ENCODE measurements at regions not wholly inside any gene's neighbourhood (a gene's known extent, or its start where the extent isn't known, plus 50 kb on each side); places are given as distances from the start of the nearest gene placed in this dataset.

- TF ChIP-seq CTCF (conservative IDR thresholded peaks at IDR 0.05; ENCODE audit: low read depth, low read length) = no peak
- TF ChIP-seq MAFK (IDR thresholded peaks at IDR 0.05; ENCODE audit: low read depth, low read length) = no peak
- no peak for TF ChIP-seq RFX5 (IDR thresholded peaks at IDR 0.05; ENCODE audit: low read depth, low read length)
- no peak for TF ChIP-seq FOS (IDR thresholded peaks at IDR 0.05; ENCODE audit: low read depth, low read length)
- TF ChIP-seq USF2 (IDR thresholded peaks at IDR 0.05; ENCODE audit: low read depth, low read length) = no peak
- TF ChIP-seq POLR2A (IDR thresholded peaks at IDR 0.05; ENCODE audit: low read depth, low read length) = no peak
- TF ChIP-seq SMC3 (IDR thresholded peaks at IDR 0.05; ENCODE audit: low read depth, low read length) = no peak
- TF ChIP-seq BHLHE40 (IDR thresholded peaks at IDR 0.05; ENCODE audit: low read depth, low read length) = no peak
- no peak for TF ChIP-seq RCOR1 (IDR thresholded peaks at IDR 0.05; ENCODE audit: insufficient replicate concordance, low read length)
- no peak for TF ChIP-seq CEBPB (IDR thresholded peaks at IDR 0.05; ENCODE audit: low read depth, low read length)
- TF ChIP-seq RAD21 (IDR thresholded peaks at IDR 0.05; ENCODE audit: low read length) = no peak
These were observed 59.3 kb downstream of the FTHL17 start for GRCh38 chrX:31012509-31013025.

All from IMR-90 (cell line).